Right ventricle myocardium inferior (tissue), 1 donor: ENCODE measurements at regions not wholly inside any gene's neighbourhood (a gene's known extent, or its start where the extent isn't known, plus 50 kb on each side); places are given as distances from the start of the nearest gene placed in this dataset.
"Not testable (repeated sequence)": the region's sequence is repeated elsewhere in the genome, so short reads cannot be mapped to it uniquely, and the experiment has no call there.

Experiments
- ATAC-seq: fragments of 200-7000 bp; cut with Tn5 transposase; one replicate; pipeline ENCODE4 v1.9.1; 2020; ENCODE audit warnings: mild to moderate bottlenecking, moderate library complexity
- DNase-seq: peaks from one replicate; pipeline ENCODE4 v3.0.0; 2021; ENCODE audit errors: missing footprints
- intact Hi-C: fragments of 100-400 bp; cut with DNase I; formaldehyde crosslinking; loops from one replicate; pipeline ENCODE4 v1.11.0; 2022
- donor health status: DM: no; HTN: yes; CAD: no; lungs with severe emphysema.

- ATAC-seq = no peak
- intact Hi-C loops = loop anchor here (5.0 kb wide), 1 partner anchor 187 kb away; no protein-coding TSS in a partner anchor
Observed at GRCh38 chr5:36505021-36505420, 101.4 kb upstream of the SLC1A3 start.

GRCh38 chr5:36507332-36507952, 99.0 kb upstream of the SLC1A3 start:
- DNase-seq (peak; percentile 83), ATAC-seq (peak; percentile 60)
- intact Hi-C loops = loop anchor here (2.0 to 5.0 kb wide), 2 partner anchors 93 to 185 kb away; no protein-coding TSS in a partner anchor

More at GRCh38 chr5:36505021-36505420, 101.4 kb upstream of the SLC1A3 start:
- no peak for DNase-seq

- DNase-seq, ATAC-seq: not testable (repeated sequence)
- intact Hi-C loops = loop anchor here (5.0 kb wide), 1 partner anchor 184 kb away; no protein-coding TSS in a partner anchor
Observed at GRCh38 chr5:36508331-36508730, 98.1 kb upstream of the SLC1A3 start.

- DNase-seq, intact Hi-C loops, ATAC-seq: not testable (repeated sequence)
Observed at GRCh38 chr5:36513647-36514046, 92.8 kb upstream of the SLC1A3 start.

GRCh38 chr5:36519881-36520280, 86.5 kb upstream of the SLC1A3 start:
- no peak for DNase-seq
- intact Hi-C loops = loop anchor here (5.0 kb wide), 2 partner anchors 52 to 87 kb away; partner anchors contain the start of gene SLC1A3
- no peak for ATAC-seq

GRCh38 chr5:36521219-36521618, 85.2 kb upstream of the SLC1A3 start:
- no peak for ATAC-seq
- no peak for DNase-seq
- intact Hi-C loops = loop anchor here (5.0 kb wide), 2 partner anchors 51 to 86 kb away; partner anchors contain the start of gene SLC1A3

- peak; percentile 90 for ATAC-seq
- intact Hi-C loops = loop anchor here (5.0 kb wide), 2 partner anchors 50 to 85 kb away; partner anchors contain the start of gene SLC1A3
- no peak for DNase-seq
Observed at GRCh38 chr5:36521838-36522745, 84.3 kb upstream of the SLC1A3 start.

GRCh38 chr5:36522746-36523065, 83.7 kb upstream of the SLC1A3 start:
- intact Hi-C loops = loop anchor here (5.0 kb wide), 2 partner anchors 50 to 85 kb away; partner anchors contain the start of gene SLC1A3
- no peak for DNase-seq
- no peak for ATAC-seq

- no peak for DNase-seq
- intact Hi-C loops = loop anchor here (5.0 kb wide), 2 partner anchors 49 to 84 kb away; partner anchors contain the start of gene SLC1A3
- ATAC-seq = no peak
Observed at GRCh38 chr5:36523450-36523849, 83.0 kb upstream of the SLC1A3 start.

GRCh38 chr5:36523926-36524325, 82.5 kb upstream of the SLC1A3 start:
- no peak for DNase-seq
- intact Hi-C loops = loop anchor here (5.0 kb wide), 2 partner anchors 48 to 83 kb away; partner anchors contain the start of gene SLC1A3
- no peak for ATAC-seq

- DNase-seq = no peak
- intact Hi-C loops = no loop called here
- ATAC-seq = no peak
Observed at GRCh38 chr5:36526537-36526936, 79.9 kb upstream of the SLC1A3 start.

- intact Hi-C loops = no loop called here
- no peak for ATAC-seq
- no peak for DNase-seq
Observed at GRCh38 chr5:36528588-36528987, 77.8 kb upstream of the SLC1A3 start.

GRCh38 chr5:36529142-36529541, 77.3 kb upstream of the SLC1A3 start:
- DNase-seq = no peak
- intact Hi-C loops = no loop called here
- no peak for ATAC-seq

- ATAC-seq (no peak), DNase-seq (no peak)
- intact Hi-C loops = no loop called here
Observed at GRCh38 chr5:36530215-36530614, 76.2 kb upstream of the SLC1A3 start.

- intact Hi-C loops = loop anchor here (1.0 kb wide), 1 partner anchor 121 kb away; no protein-coding TSS in a partner anchor
- DNase-seq = no peak
- ATAC-seq = no peak
Observed at GRCh38 chr5:36531401-36531800, 75.0 kb upstream of the SLC1A3 start.

GRCh38 chr5:36535378-36535777, 71.0 kb upstream of the SLC1A3 start:
- DNase-seq = peak; percentile 72
- ATAC-seq = peak; percentile 89
- intact Hi-C loops = no loop called here

GRCh38 chr5:36535859-36536615, 70.4 kb upstream of the SLC1A3 start:
- intact Hi-C loops = no loop called here
- ATAC-seq (peak; percentile 13), DNase-seq (no peak)

GRCh38 chr5:36536616-36537005, 69.8 kb upstream of the SLC1A3 start:
- intact Hi-C loops = no loop called here
- ATAC-seq (no peak), DNase-seq (no peak)

GRCh38 chr5:36537724-36538123, 68.7 kb upstream of the SLC1A3 start:
- DNase-seq (no peak), ATAC-seq (peak; percentile 75)
- intact Hi-C loops = no loop called here
